ENCODE measurements at regions not wholly inside any gene's neighbourhood (a gene's known extent, or its start where the extent isn't known, plus 50 kb on each side); places are given as distances from the start of the nearest gene placed in this dataset.

- no peak for DNase-seq
- Histone ChIP-seq H3K9me3 (replicated peaks) (no peaks in the 10 kb centered on the region), H3K36me3 (no peaks in the 10 kb centered on the region), H3K4me1 (peaks cover 11% of the 10 kb centered on the region), H3K27me3 (ENCODE audit: low read depth) (peaks cover 22% of the 10 kb centered on the region), H3K4me3 (no peak overlapping the region), H3K27ac (replicated peaks) (no peak overlapping the region)
- peak; percentile 76 for TF ChIP-seq CTCF (IDR thresholded peaks at IDR 0.05; ENCODE audit: borderline replicate concordance)
- intact Hi-C loops (cut with micrococcal nuclease) = loop anchor here (5.0 to 10.0 kb wide), 2 partner anchors 91 to 224 kb away; no protein-coding TSS in a partner anchor
These were observed 79.6 kb upstream of the TEKT1 start for GRCh38 chr17:6910987-6911603.

- H3K36me3 ChIP-seq = no peaks in the 10 kb centered on the region
- H3K27ac ChIP-seq (replicated peaks) = no peak overlapping the region
- intact Hi-C loops (cut with micrococcal nuclease) = loop anchor here (5.0 to 10.0 kb wide), 2 partner anchors 90 to 222 kb away; no protein-coding TSS in a partner anchor
- no peaks in the 10 kb centered on the region for H3K9me3 ChIP-seq (replicated peaks)
- DNase-seq = no peak
- H3K4me3 ChIP-seq = no peak overlapping the region
- peaks cover 11% of the 10 kb centered on the region for H3K4me1 ChIP-seq
- H3K27me3 ChIP-seq (ENCODE audit: low read depth) = peaks cover 33% of the 10 kb centered on the region
- TF ChIP-seq CTCF (IDR thresholded peaks at IDR 0.05; ENCODE audit: borderline replicate concordance) = no peak
These were observed 80.9 kb upstream of the TEKT1 start for GRCh38 chr17:6912110-6913051.

- H3K27ac ChIP-seq (replicated peaks) = peak overlapping the region; percentile 23
- H3K9me3 ChIP-seq (replicated peaks) = no peaks in the 10 kb centered on the region
- intact Hi-C loops (cut with micrococcal nuclease) = loop anchor here (5.0 to 10.0 kb wide), 2 partner anchors 88 to 221 kb away; no protein-coding TSS in a partner anchor
- H3K36me3 ChIP-seq = no peaks in the 10 kb centered on the region
- peak overlapping the region; percentile 60 for H3K4me3 ChIP-seq
- TF ChIP-seq CTCF (IDR thresholded peaks at IDR 0.05; ENCODE audit: borderline replicate concordance) = peak; percentile 92
- H3K27me3 ChIP-seq (ENCODE audit: low read depth) = peaks cover 44% of the 10 kb centered on the region
- DNase-seq = peak; percentile 79
- H3K4me1 ChIP-seq = peaks cover 11% of the 10 kb centered on the region
These were observed 82.0 kb upstream of the ALOX12 start for GRCh38 chr17:6913608-6914443.

- DNase-seq = no peak
- no peaks in the 10 kb centered on the region for H3K9me3 ChIP-seq (replicated peaks)
- no peaks in the 10 kb centered on the region for H3K36me3 ChIP-seq
- H3K4me3 ChIP-seq = no peak overlapping the region
- intact Hi-C loops (cut with micrococcal nuclease) = loop anchor here (5.0 to 10.0 kb wide), 2 partner anchors 88 to 220 kb away; no protein-coding TSS in a partner anchor
- TF ChIP-seq CTCF (IDR thresholded peaks at IDR 0.05; ENCODE audit: borderline replicate concordance) = no peak
- no peak overlapping the region for H3K27ac ChIP-seq (replicated peaks)
- H3K4me1 ChIP-seq = peaks cover 11% of the 10 kb centered on the region
- H3K27me3 ChIP-seq (ENCODE audit: low read depth) = peaks cover 45% of the 10 kb centered on the region
These were observed 81.1 kb upstream of the ALOX12 start for GRCh38 chr17:6914711-6915110.

- peaks cover 11% of the 10 kb centered on the region for H3K4me1 ChIP-seq
- intact Hi-C loops (cut with micrococcal nuclease) = loop anchor here (10.0 kb wide), 1 partner anchor 219 kb away; no protein-coding TSS in a partner anchor
- no peak overlapping the region for H3K27ac ChIP-seq (replicated peaks)
- no peak for DNase-seq
- H3K36me3 ChIP-seq = no peaks in the 10 kb centered on the region
- H3K4me3 ChIP-seq = no peak overlapping the region
- no peaks in the 10 kb centered on the region for H3K9me3 ChIP-seq (replicated peaks)
- H3K27me3 ChIP-seq (ENCODE audit: low read depth) = peaks cover 46% of the 10 kb centered on the region
- TF ChIP-seq CTCF (IDR thresholded peaks at IDR 0.05; ENCODE audit: borderline replicate concordance) = no peak
These were observed 80.2 kb upstream of the ALOX12 start for GRCh38 chr17:6915620-6916019.
